NCI-H2227 (cell line): ENCODE measurements at regions not wholly inside any gene's neighbourhood (a gene's known extent, or its start where the extent isn't known, plus 50 kb on each side); places are given as distances from the start of the nearest gene placed in this dataset.
A peak's percentile ranks its signal among the peaks of the same experiment; 100 is the strongest.

Experiments
- DNase-seq: peaks from one replicate; lab custom pipeline; 2025; ENCODE audit not compliant: unreplicated experiment; lab: John Stamatoyannopoulos, UW

DNA sequence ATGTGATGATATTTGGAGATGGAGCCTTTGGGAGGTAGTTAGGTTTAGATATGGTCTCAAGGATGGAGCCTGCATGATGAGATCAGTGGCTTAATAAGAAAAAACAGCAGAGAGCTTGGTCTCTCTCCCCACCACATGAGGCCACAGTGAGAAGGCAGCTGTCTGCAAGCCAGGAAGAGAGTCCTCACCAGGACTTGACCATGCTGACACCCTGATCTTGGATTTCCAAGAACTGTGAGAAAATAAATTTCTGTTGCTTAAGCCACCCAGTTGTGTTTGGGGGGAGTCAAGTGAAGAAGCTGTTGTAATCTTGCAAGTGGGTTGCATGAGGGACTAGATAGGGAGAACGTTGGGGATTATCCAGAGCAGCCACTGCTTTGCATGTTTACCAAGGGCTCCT, 62.3 kb upstream of the TNFAIP8L3 start:
- no peak for DNase-seq

DNA sequence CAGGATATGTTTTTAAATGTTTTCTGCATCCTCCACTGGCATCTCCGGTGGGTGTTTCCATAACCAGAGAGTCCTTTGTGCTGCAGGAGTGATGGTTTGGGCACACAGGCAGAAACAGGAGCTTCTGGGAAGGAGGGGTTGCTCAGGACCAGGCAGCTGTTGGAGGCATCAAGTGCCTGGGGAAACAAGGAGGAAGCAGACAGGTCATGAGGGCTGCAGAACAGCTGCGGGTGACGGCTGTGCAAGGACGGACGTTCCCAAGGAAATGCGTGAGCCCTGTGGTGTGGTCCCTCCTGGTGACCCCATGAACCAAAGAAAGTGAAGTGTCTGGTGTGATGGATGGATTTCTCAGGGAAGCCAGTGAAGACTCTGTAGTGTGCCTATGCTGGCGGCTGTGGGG, 61.2 kb upstream of the TNFAIP8L3 start:
- DNase-seq: peak; percentile 36

DNA sequence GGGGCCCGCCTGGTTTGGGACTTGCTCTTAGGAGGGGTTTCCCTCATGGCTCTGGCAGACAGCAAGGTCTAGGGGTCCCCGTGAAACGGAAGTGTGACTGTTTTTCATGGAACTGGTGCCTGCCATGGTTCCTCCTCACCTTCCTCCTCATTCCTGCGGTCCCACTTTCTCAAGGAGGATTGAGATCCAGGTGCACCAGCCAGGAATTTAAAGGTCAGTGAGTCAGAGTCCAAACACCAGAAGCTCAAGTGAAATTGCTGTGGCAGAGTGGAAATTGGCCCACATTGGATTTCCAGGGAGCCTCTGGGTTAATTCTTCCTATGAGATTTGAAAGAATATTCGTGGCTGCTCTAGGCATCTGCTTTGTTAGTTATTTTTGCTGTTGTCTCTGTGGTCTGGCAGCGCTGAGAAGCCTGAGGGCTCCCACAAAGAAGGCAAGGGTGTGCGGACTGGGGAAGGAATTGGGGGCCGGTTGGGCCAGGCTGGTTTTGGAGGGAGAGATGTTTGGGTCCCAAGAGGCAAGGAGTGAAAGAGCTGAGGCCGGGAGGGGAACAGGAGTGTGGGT, 60.4 kb upstream of the TNFAIP8L3 start:
- DNase-seq: no peak
